ENCODE measurements at regions not wholly inside any gene's neighbourhood (a gene's known extent, or its start where the extent isn't known, plus 50 kb on each side); places are given as distances from the start of the nearest gene placed in this dataset.

- TF ChIP-seq, protein P1, sequence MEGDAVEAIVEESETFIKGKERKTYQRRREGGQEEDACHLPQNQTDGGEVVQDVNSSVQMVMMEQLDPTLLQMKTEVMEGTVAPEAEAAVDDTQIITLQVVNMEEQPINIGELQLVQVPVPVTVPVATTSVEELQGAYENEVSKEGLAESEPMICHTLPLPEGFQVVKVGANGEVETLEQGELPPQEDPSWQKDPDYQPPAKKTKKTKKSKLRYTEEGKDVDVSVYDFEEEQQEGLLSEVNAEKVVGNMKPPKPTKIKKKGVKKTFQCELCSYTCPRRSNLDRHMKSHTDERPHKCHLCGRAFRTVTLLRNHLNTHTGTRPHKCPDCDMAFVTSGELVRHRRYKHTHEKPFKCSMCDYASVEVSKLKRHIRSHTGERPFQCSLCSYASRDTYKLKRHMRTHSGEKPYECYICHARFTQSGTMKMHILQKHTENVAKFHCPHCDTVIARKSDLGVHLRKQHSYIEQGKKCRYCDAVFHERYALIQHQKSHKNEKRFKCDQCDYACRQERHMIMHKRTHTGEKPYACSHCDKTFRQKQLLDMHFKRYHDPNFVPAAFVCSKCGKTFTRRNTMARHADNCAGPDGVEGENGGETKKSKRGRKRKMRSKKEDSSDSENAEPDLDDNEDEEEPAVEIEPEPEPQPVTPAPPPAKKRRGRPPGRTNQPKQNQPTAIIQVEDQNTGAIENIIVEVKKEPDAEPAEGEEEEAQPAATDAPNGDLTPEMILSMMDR (IDR thresholded peaks at IDR 0.05): no peak
- no peak for TF ChIP-seq EP300 (IDR thresholded peaks at IDR 0.05)
These were observed 154.5 kb upstream of the IER5L start for GRCh38 chr9:129332581-129332980.
